GM12878 (cell line): ENCODE measurements at regions not wholly inside any gene's neighbourhood (a gene's known extent, or its start where the extent isn't known, plus 50 kb on each side); places are given as distances from the start of the nearest gene placed in this dataset.

Experiments used
- ATAC-seq: fragments of 200-7000 bp; cut with Tn5 transposase; 3 replicates; pipeline ENCODE4 v1.9.1; 2020; ENCODE audit warnings: mild to moderate bottlenecking, moderate library complexity
- BruUV-seq: library from RNA; stranded (reverse); fragments of 400-500 nt; replicated peaks from 2 replicates; lab custom pipeline; 2021; lab: Mats Ljungman, UMichigan
- CTCF ChIA-PET: fragments of 300-600 bp; sonication (Branson Sonifier 250); formaldehyde crosslinking; extraction: SDS; loops from one replicate; lab custom pipeline; 2021; ENCODE audit warnings: inconsistent platforms; lab: Yijun Ruan, JAX
- POLR2A ChIA-PET: fragments of 350-600 bp; formaldehyde crosslinking; extraction: SDS; loops from one replicate; lab custom pipeline; 2021; ENCODE audit warnings: inconsistent platforms; lab: Charles Lee
- RAD21 ChIA-PET: fragments of 300-600 bp; sonication (Branson Sonifier 250); formaldehyde crosslinking; loops from one replicate; lab custom pipeline; 2023; ENCODE audit warnings: antibody characterized with exemption; ENCODE audit not compliant: unreplicated experiment; lab: Charles Lee
- SMC1A ChIA-PET: fragments of 300-600 bp; sonication (Branson Sonifier 250); formaldehyde crosslinking; loops from one replicate; lab custom pipeline; 2023; ENCODE audit not compliant: unreplicated experiment, uncharacterized antibody; lab: Charles Lee
- DNase-seq: peaks from one replicate; pipeline ENCODE4 v3.0.0-alpha.2; 2011; ENCODE audit warnings: low read depth, low spot score
- FAIRE-seq: peaks from 3 replicates; lab custom pipeline; 2011; peaks lifted over from hg19 to GRCh38; lab: Jason Lieb, UNC
- H2AFZ ChIP-seq: 2 replicates; pipeline ENCODE4 v1.6.0; 2011; ENCODE audit warnings: low read depth, low read length, control low read depth; ENCODE audit not compliant: control insufficient read depth
- H3K27ac ChIP-seq: 2 replicates; pipeline ENCODE4 v1.5.1; 2011; ENCODE audit warnings: control low read depth; ENCODE audit not compliant: control insufficient read depth, insufficient read depth
- H3K27me3 ChIP-seq, 2 experiments: replicated peaks in 1 of 2; 2 replicates each; pipeline versions ENCODE4 v1.6.0 to v1.6.1; 2011; ENCODE audit warnings: low read length in 1 of 2; ENCODE audit not compliant: control insufficient read depth in 2 of 2, insufficient read depth in 2 of 2
- H3K36me3 ChIP-seq, 2 experiments: 2 replicates each; pipeline ENCODE4 v1.5.1; 2011; ENCODE audit warnings: low read length in 1 of 2; ENCODE audit not compliant: control insufficient read depth in 2 of 2, insufficient read depth in 2 of 2
- H3K4me1 ChIP-seq: 2 replicates; pipeline ENCODE4 v1.6.1; 2011; ENCODE audit warnings: mild to moderate bottlenecking, low read length, moderate library complexity, mixed read lengths; ENCODE audit not compliant: control insufficient read depth, insufficient read depth
- H3K4me2 ChIP-seq: 2 replicates; pipeline ENCODE4 v1.6.0; 2011; ENCODE audit warnings: control low read depth; ENCODE audit not compliant: control insufficient read depth, insufficient read depth
- H3K4me3 ChIP-seq: fragments of 200-600 bp; sonication (generic); 2 replicates; pipeline ENCODE4 v1.5.1; 2016
- H3K79me2 ChIP-seq: 2 replicates; pipeline ENCODE4 v1.6.0; 2011; ENCODE audit warnings: low read length; ENCODE audit not compliant: control insufficient read depth, insufficient read depth
- H3K9ac ChIP-seq: 2 replicates; pipeline ENCODE4 v1.8.0; 2011; ENCODE audit warnings: low read length, control low read depth, mixed read lengths; ENCODE audit not compliant: control insufficient read depth, insufficient read depth
- H3K9me3 ChIP-seq: replicated peaks from 3 replicates; pipeline ENCODE4 v1.5.1; 2011; ENCODE audit warnings: mild to moderate bottlenecking, low read length; ENCODE audit not compliant: control insufficient read depth, insufficient read depth
- H4K20me1 ChIP-seq: 2 replicates; pipeline ENCODE4 v1.6.0; 2011; ENCODE audit not compliant: control insufficient read depth, insufficient read depth
- BCL3 ChIP-seq: IDR thresholded peaks from 2 replicates; pipeline ENCODE4 v1.6.1; 2011; ENCODE audit warnings: borderline replicate concordance, low read depth, mild to moderate bottlenecking, moderate library complexity, low read length; ENCODE audit not compliant: insufficient read depth, poor library complexity, severe bottlenecking
- BCLAF1 ChIP-seq: fragments of 450-650 bp; IDR thresholded peaks from 2 replicates; pipeline ENCODE4 v1.6.1; 2017; ENCODE audit warnings: antibody characterized with exemption, mild to moderate bottlenecking, moderate library complexity
- CEBPB ChIP-seq, 2 experiments: fragments of 150-350 bp in 1 of 2; IDR thresholded peaks; 2 replicates each; pipeline ENCODE4 v1.6.1; 2012 to 2014; ENCODE audit warnings: low read depth in 2 of 2, low read length in 2 of 2, borderline replicate concordance in 1 of 2, inconsistent platforms in 1 of 2
- PAX5 ChIP-seq: IDR thresholded peaks from 2 replicates; pipeline ENCODE4 v1.6.1; 2011; ENCODE audit warnings: low read depth, low read length, borderline replicate concordance
- SKIL ChIP-seq: fragments of 450-650 bp; IDR thresholded peaks from 2 replicates; pipeline ENCODE4 v1.6.1; 2017; ENCODE audit warnings: mild to moderate bottlenecking, low read depth, inconsistent platforms; ENCODE audit not compliant: poor library complexity, severe bottlenecking
- TCF12 ChIP-seq: IDR thresholded peaks from 2 replicates; pipeline ENCODE4 v1.6.1; 2011; ENCODE audit warnings: low read depth, mild to moderate bottlenecking, low read length
- WGBS: methylation state at CpG from one replicate; pipeline ENCODE4 v1.1.6; 2016; ENCODE audit warnings: low lambda C conversion rate; ENCODE audit not compliant: insufficient replicate concordance, insufficient coverage; ENCODE audit errors: missing lambda C conversion rate; 5-methylcytosine and 5-hydroxymethylcytosine counted together
- in situ Hi-C: fragments of 300-500 bp; cut with MboI; formaldehyde crosslinking; loops from 9 replicates; pipeline ENCODE4 v1.14.3; 2018; ENCODE audit warnings: mixed read lengths
- intact Hi-C: fragments of 100-400 bp; cut with micrococcal nuclease; formaldehyde crosslinking; loops from one replicate; pipeline ENCODE4 v1.14.2; 2022; ENCODE audit not compliant: unreplicated experiment

- Histone ChIP-seq H3K27me3 (no peaks in the 10 kb centered on the region), H3K27ac (no peak overlapping the region), H2AFZ (no peak overlapping the region), H3K79me2 (no peaks in the 10 kb centered on the region), H3K9ac (no peak overlapping the region), H3K4me2 (no peak overlapping the region), H3K4me1 (no peaks in the 10 kb centered on the region), H3K36me3 (no peaks in the 10 kb centered on the region), H3K9me3 (no peaks in the 10 kb centered on the region), H4K20me1 (no peaks in the 10 kb centered on the region), H3K4me3 (no peak overlapping the region)
- FAIRE-seq (no peak), DNase-seq (no peak), ATAC-seq (no peak)
- POLR2A ChIA-PET, result no interaction called here
- SMC1A ChIA-PET, result interaction anchor here (0.8 kb wide), 1 partner anchor 702 kb away, joined by 3 read pairs; no protein-coding TSS in a partner anchor
- RAD21 ChIA-PET, result no interaction called here
- no TSS peak for BruUV-seq
- in situ Hi-C loops, result no loop called here
- CTCF ChIA-PET, result no interaction called here
- WGBS, result 0% methylated on average over 1 of the region's 1 CpG
- TF ChIP-seq BCLAF1, result no peak
- TF ChIP-seq PAX5, result no peak
- TF ChIP-seq CEBPB (IDR thresholded peaks at IDR 0.05; ENCODE audit: borderline replicate concordance in 1 of 2, low read depth in 2 of 2, low read length in 2 of 2), result no peak
- TF ChIP-seq TCF12, result no peak
- TF ChIP-seq SKIL, result no peak
- TF ChIP-seq BCL3, result no peak
- intact Hi-C loops, result no loop called here
Measured at GRCh38 chr6:50362706-50363105, 313.0 kb upstream of the DEFB112 start.
